Mammary epithelial cell (primary cell): ENCODE measurements at regions not wholly inside any gene's neighbourhood (a gene's known extent, or its start where the extent isn't known, plus 50 kb on each side); places are given as distances from the start of the nearest gene placed in this dataset.

Experiments
- CTCF ChIP-seq, 2 donors: IDR thresholded peaks in 1 of 2; conservative IDR thresholded peaks in 1 of 2; 2 replicates each; pipeline ENCODE4 v1.5.1; 2011 to 2012; ENCODE audit warnings: inconsistent platforms in 2 of 2, low read length in 2 of 2, mild to moderate bottlenecking in 2 of 2, control low read depth in 1 of 2, low read depth in 1 of 2; ENCODE audit not compliant: insufficient read depth in 1 of 2; ENCODE audit errors: extremely low read depth in 1 of 2
- EZH2 ChIP-seq: IDR thresholded peaks from 2 replicates; pipeline ENCODE4 v1.6.1; 2012; ENCODE audit warnings: low read length, inconsistent platforms, borderline replicate concordance

- no peak for TF ChIP-seq CTCF (conservative IDR thresholded peaks at IDR 0.05 in 1 of 2, IDR thresholded peaks at IDR 0.05 in 1 of 2; ENCODE audit: extremely low read depth in 1 of 2, insufficient read depth in 1 of 2, low read depth in 1 of 2, low read length in 2 of 2)
- no peak for TF ChIP-seq EZH2
Measured at GRCh38 chr2:53021828-53022227, 745.8 kb upstream of the CHAC2 start.
